Brain microvascular endothelial cell (primary cell): ENCODE measurements at regions not wholly inside any gene's neighbourhood (a gene's known extent, or its start where the extent isn't known, plus 50 kb on each side); places are given as distances from the start of the nearest gene placed in this dataset.

Experiments
- DNase-seq: peaks from one replicate; pipeline ENCODE4 v3.0.0-alpha.2; 2020
- H3K27ac ChIP-seq: fragments of 250-450 bp; sonication (Bioruptor Pico); 2 replicates; pipeline ENCODE4 v1.5.1; 2020; ENCODE audit warnings: mild to moderate bottlenecking, moderate library complexity
- H3K27me3 ChIP-seq: fragments of 250-450 bp; sonication (Bioruptor Pico); replicated peaks from 2 replicates; pipeline ENCODE4 v1.5.1; 2020; ENCODE audit warnings: mild to moderate bottlenecking
- H3K36me3 ChIP-seq: fragments of 250-450 bp; sonication (Bioruptor Pico); replicated peaks from 2 replicates; pipeline ENCODE4 v1.5.1; 2020; ENCODE audit warnings: mild to moderate bottlenecking
- H3K4me3 ChIP-seq: 2 replicates; pipeline ENCODE4 v1.5.1; 2011; ENCODE audit warnings: low read depth, mild to moderate bottlenecking, control low read depth, low read length, moderate library complexity
- CTCF ChIP-seq: IDR thresholded peaks from 2 replicates; pipeline ENCODE4 v1.5.1; 2011; ENCODE audit warnings: low read depth, mild to moderate bottlenecking, moderate library complexity, low read length, control low read depth, inconsistent platforms; ENCODE audit errors: missing control alignments
- in situ Hi-C: cut with HindIII; loops from 2 replicates; pipeline ENCODE4 v1.10.0; 2017; ENCODE audit warnings: low sequenced_read_pairs, low pct_ligation_motif_present

DNA sequence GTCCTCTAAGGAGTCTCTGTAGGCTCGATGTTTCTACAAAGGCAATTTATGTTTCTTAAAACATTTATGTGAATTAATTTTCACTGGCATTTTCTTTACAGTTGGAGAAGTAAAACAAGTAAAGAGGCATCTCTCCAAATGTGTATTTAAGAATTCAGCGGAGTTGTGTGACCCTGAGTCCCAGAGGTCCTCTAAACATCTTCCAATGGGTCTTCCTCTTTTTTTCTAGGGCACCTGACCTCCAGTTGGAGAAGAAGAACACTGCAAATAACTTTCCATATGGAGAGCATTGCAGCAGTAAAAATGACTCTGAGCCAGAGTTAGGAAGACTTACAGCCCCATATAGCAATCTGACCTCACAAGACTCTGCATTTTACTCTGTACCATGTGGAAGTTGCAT lies 480.5 kb upstream of the RAG2 start:
- Histone ChIP-seq H3K36me3 (no peaks in the 10 kb centered on the region), H3K4me3 (no peak overlapping the region), H3K27ac (no peak overlapping the region), H3K27me3 (no peaks in the 10 kb centered on the region)
- DNase-seq: no peak
- in situ Hi-C loops: no loop called here
- TF ChIP-seq CTCF: no peak

DNA sequence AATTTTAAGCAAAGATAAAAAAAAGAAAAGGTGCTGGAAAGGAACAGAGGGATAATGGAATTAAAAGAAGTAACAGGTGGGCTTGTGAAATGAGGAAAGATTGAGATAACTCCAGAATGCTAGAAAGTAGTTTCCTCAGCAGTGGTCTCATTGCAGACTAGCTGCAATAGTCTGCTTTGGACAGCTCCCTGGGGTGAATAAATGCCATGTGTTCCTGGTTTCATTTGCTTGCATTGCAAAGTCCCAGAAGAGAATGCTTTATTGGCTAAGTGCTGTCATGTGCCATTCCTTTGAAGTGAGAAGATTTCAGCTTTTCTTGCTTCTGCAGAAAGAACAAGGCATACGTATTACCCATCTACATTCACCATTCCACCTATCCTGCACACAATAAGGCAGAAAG lies 478.8 kb upstream of the RAG2 start:
- Histone ChIP-seq H3K4me3 (no peak overlapping the region), H3K27me3 (no peaks in the 10 kb centered on the region), H3K27ac (no peak overlapping the region), H3K36me3 (no peaks in the 10 kb centered on the region)
- in situ Hi-C loops: no loop called here
- DNase-seq: no peak
- TF ChIP-seq CTCF: no peak

DNA sequence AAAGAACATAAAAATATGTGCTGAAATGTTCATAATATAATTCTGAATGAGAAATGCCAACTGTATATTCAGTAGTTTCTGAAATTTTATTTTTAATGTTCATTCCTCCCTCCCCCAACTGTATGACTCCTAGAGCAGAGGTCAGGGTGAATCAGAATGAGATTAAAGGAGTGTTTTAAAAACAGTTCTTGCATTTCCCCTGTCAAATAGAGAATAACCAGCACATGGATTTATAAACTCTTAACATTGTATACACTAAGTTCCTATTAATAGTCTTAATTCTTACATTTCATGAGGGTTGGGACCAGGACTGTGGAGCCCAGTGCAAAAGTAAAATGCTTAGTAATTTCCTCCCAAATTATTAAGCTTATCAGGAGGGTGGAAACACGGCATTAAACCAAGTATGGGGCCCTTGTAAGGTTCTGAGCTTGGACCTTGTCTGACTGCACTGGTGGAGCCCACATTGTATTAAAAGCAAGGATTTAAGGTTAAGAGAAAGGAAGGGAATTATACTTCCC lies 474.6 kb upstream of the RAG2 start:
- DNase-seq: no peak
- Histone ChIP-seq H3K27me3 (no peaks in the 10 kb centered on the region), H3K27ac (no peak overlapping the region), H3K36me3 (no peaks in the 10 kb centered on the region), H3K4me3 (no peak overlapping the region)
- no peak for TF ChIP-seq CTCF
- in situ Hi-C loops: no loop called here

- Histone ChIP-seq H3K27ac (no peak overlapping the region), H3K36me3 (no peaks in the 10 kb centered on the region), H3K4me3 (no peak overlapping the region), H3K27me3 (no peaks in the 10 kb centered on the region)
- in situ Hi-C loops: no loop called here
- no peak for TF ChIP-seq CTCF
- DNase-seq: no peak
Measured at GRCh38 chr11:37050311-37050710, 452.3 kb upstream of the RAG2 start.

- in situ Hi-C loops: no loop called here
- Histone ChIP-seq H3K27me3 (no peaks in the 10 kb centered on the region), H3K27ac (no peak overlapping the region), H3K36me3 (no peaks in the 10 kb centered on the region), H3K4me3 (no peak overlapping the region)
- no peak for TF ChIP-seq CTCF
- no peak for DNase-seq
Measured at GRCh38 chr11:37040921-37041320, 442.9 kb upstream of the RAG2 start.

DNA sequence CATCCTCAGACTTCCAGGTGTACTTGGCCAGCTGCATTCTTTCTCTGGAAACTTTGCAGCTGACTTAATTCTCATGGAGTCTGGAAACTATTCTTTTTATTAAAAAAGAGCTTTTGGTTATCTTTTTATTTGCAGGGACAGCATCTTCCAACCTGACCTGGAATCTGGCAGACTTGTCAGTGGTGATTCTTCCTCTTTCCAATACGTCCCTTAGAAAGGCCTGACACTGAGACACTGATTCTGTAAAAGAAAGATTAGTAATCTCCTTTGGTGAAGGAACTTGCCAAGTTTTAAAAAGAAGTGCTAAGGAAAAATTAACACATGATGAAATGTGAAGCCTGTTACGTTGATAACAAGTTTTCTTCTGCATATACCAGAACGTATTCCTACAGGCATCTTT lies 440.9 kb upstream of the RAG2 start:
- in situ Hi-C loops: no loop called here
- H3K27me3 ChIP-seq: no peaks in the 10 kb centered on the region
- no peak overlapping the region for H3K4me3 ChIP-seq
- H3K36me3 ChIP-seq: no peaks in the 10 kb centered on the region
- no peak overlapping the region for H3K27ac ChIP-seq
- no peak for TF ChIP-seq CTCF
- no peak for DNase-seq
